Endothelial cell of hepatic sinusoid (primary cell): ENCODE measurements at regions not wholly inside any gene's neighbourhood (a gene's known extent, or its start where the extent isn't known, plus 50 kb on each side); places are given as distances from the start of the nearest gene placed in this dataset.
"Not testable (repeated sequence)": the region's sequence is repeated elsewhere in the genome, so short reads cannot be mapped to it uniquely, and the experiment has no call there.

Source experiments
- in situ Hi-C: cut with HindIII; loops from 2 replicates; pipeline ENCODE4 v1.10.0; 2017; ENCODE audit warnings: low sequenced_read_pairs

DNA sequence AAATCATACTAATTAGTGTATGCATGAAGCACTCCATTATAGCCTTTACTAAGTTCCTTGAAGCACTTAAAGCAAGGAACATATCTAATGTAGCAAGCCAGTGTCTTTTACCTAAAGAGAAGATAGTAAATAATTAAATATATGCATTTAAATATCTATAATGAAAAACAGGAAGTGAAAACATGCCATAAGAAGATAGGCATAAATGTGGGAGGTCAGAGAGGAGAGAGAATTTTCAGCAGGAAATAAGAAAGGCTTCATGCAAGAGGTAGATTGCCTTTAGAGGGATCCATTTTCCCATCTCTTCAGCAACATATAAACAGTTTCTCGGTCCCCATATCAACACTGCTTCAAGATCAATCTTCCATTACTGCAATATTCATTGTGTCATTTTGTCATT, 599.8 kb downstream of the FRK start:
- in situ Hi-C loops = no loop called here

DNA sequence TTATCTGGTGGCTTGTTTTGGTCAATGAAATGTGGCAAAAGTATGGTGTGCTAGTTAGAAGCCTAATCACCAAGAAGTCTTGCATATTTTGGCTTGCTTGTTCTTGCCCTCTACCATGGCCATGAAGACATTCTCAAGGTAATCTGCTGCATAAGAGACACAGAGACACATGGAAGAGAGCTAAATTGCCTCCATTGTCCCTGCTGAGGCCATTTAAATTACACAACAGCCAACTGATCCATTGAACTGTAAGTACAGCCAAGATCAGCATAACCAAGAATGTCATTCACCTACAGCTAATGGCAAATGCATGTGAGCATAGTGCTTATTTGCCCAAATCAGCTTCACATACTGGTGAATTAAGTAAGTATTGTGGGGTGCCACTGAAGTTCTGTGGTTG, 603.8 kb downstream of the FRK start:
- in situ Hi-C loops = no loop called here

DNA sequence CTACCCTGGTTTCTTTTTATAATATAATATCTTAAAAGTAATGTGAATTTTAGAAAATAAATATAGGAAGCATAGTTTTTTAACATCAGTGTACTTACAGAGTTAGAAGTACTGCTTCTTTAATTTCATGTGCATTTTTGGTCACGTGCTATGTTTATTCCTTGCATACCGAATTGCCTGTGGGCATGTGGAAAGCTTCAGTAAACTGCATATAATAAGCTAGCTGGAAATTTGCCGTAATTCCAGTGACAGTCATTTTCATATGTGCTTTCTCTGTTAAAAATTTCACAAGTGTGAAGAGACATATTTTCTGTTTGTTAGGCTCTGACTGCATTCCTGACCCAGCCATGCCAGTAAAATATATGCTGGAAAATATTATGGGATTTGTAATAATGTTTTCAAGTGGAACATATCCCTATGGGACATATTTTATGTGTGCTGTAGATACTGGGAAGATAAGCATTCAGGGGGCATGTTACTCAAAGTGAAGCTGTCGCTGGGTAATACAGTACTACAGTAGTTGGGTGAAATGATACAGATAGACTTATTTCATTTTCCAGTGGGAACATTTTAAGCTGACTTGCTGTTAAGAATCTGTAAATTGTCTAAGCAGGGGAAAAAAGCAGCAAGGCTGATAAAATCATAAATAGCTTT, 616.7 kb downstream of the FRK start:
- in situ Hi-C loops = no loop called here

DNA sequence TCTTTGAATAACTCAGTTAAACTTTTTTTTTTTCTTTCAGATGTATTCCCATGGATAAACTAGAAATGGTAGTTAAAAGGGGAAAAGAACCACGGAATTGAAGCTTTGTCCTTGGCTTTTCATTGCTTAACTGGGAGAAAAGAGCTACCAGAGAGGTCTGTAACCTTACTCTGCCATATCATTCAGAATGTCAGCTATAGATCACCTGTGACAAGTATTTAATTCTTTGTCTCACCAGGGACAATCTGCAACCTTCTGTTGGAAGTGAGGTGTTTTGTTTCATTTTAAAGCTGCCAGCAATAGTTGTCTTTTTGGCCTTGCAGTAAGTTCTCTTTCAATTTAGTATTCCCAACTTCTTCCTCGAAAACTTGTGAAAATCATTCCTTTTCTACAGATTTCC, 618.4 kb downstream of the FRK start:
- in situ Hi-C loops = no loop called here

DNA sequence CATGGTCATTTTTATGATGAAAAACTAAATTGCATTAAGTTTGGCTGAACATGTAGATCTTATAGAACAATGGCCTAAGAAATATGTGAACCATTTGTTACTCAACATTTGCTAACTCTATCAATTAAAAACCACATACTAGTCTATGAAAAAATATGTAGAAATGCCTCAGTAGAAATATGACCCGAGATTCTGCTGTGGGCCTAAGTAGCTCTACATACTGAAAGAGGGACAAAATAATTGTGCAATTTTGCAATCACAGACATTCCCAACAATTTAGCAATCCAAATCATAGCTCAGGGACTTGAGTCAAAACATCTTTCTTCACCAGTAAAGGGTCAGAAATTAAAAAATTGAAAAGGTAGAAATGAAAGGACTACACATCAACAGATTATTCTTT, 619.0 kb downstream of the FRK start:
- in situ Hi-C loops = no loop called here

DNA sequence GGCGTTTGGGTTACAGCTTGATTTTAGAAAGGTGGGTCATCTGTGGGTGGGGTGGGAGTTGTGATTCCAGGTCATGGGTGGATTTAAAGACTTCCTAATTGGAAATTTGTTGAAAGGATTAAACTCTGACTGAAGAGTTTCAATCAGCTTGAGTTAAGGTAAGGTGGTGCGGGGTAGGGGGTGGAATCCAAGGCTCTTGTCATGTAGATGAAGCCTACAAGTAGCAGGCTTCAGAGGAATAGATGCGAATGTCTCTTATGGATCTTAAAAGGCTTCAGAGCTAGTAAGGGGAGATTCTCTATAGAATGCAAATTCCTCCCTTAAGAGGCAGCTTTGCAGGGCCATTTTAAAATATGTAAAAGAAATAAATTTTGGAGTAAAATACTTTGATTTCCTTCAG, 645.3 kb downstream of the FRK start:
- in situ Hi-C loops = no loop called here

DNA sequence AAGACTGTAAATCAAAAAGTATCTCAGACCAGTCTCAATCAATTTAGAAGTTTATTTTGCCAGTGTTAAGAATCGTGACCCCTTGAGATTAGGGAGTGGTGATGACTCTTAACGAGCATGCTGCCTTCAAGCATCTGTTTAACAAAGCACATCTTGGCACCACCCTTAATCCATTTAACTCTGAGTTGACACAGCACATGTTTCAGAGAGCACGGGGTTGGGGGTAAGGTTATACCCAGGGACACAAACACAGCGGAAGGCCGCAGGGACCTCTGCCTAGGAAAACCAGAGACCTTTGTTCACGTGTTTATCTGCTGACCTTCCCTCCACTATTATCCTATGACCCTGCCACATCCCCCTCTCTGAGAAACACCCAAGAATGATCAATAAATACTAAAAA, 645.8 kb downstream of the FRK start:
- in situ Hi-C loops = not testable (repeated sequence)

DNA sequence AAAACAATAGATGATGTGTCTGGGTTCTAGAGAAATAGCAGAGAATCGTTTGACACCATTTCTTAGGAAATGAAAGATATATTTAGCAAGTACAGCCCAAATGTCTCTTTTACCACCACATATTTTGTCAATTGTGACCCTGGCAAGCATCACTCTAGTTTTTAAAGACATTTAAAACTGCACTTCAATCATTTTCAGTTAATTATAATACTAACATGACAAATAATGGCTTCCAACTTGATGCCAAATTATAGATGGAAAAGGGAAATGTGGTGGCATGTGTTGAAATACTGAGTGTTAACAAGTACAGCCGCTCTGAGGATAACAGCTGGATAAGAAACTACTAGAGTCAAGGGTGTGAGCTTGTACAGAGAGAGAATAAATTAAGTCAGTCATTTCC, 648.9 kb downstream of the FRK start:
- in situ Hi-C loops = no loop called here

DNA sequence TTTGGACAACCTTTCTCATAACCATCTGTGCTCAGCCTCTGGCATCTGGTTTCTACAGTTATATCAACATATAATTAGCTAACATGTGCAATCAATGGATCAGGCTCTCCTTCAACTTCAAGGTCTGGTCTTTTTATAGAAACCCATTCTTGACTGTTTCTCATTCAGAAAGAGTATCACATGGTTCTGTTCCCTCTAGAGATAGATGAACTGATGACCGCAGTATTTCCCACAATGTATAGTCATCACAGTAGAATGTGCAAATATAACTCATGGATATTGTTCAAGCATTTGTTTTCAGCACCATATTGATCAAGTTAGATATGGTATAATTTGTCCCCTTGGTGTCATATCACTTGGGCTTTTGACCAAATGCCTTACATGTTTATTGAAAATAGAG, 656.2 kb downstream of the FRK start:
- in situ Hi-C loops = no loop called here

DNA sequence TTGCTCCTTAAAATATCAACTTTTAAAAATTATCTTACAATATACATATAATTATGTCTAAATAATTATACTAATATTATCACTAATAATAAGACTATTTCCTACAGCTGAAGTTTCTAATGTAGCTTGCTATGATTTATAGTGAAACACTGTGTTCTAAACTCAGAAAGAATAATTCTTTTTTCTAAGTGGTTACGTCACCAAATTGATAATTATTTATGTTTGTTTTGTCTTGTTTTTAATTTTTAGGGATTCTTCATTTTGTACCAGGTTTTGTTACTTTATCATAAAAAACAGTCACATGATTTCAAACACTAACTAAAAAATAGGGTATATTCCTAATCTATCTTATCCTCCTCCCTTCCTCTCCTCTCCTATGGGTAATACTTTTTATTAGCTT, 662.1 kb downstream of the FRK start:
- in situ Hi-C loops = no loop called here

DNA sequence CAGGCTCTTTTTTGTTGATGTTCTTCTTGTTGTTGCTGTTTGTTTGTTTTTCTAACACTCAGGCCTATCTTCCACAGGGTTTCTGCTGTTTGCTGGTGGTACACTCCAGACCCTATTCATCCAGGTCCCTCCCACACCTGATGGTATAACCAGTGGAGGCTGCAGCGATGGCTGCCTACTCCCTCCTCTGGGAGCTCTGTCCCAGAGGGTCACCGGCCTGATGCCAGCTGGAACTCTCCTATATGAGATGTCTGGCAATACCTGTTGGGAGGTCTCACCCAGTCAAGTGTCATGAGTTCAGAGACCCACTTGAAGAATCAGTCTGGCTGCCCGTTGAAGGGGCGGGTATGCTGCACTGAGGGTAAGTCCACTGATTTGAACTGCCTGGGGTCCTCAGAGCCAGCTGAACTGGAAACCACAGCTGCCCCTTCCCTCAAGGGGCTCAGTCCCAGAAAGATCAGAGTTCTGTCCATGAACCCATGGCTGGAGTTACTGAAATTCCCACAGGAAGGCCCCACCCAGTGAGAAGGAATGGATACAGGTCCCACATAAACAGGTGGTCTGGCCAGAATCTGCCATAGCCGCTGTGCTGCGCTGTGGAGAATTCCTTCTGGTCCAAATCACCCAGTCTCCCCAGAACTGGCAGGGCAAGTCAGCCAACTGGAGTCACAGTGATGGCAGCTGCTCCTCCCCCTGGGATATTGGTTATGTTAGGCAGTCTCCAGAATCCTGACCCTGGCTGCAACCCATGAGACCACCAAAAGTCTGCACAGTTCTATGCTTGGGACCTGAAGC, 664.4 kb downstream of the FRK start:
- in situ Hi-C loops = no loop called here

DNA sequence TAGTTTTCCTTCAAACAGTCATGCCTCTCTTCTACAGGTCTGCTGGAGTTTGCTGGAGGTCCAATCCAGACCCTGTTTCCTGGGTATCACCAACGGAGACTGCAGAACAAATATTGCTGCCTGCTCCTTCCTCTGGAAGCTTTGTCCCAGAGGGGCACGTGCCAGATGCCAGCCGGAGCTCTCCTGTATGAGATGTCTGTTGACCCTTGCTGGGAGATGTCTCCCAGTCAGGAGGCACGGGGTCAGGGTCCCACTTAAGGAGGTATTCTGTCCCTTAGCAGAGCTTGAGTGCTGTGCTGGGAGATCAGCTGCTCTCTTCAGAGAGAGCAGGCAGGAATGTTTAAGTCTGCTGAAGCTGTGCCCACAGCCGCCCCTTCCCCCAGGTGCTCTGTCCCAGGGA, 666.9 kb downstream of the FRK start:
- in situ Hi-C loops = no loop called here

DNA sequence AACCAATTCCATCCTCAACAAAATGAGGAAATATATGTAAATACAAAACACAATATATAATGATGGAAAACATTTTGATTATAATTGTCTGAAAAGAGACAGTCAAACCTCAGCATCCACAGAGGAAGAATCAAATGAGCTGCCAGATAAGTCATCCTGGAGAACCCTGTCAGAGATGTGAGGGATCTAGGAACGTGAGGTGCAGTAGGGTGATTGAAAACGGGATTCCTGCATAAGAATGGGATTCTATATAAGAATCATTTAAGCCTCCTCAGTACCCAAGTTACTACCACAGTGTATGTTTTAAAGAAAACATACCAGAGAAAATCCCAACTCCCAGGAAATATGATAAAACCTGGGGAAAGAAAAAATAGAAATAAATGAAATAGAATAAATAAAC, 690.5 kb downstream of the FRK start:
- in situ Hi-C loops = no loop called here

DNA sequence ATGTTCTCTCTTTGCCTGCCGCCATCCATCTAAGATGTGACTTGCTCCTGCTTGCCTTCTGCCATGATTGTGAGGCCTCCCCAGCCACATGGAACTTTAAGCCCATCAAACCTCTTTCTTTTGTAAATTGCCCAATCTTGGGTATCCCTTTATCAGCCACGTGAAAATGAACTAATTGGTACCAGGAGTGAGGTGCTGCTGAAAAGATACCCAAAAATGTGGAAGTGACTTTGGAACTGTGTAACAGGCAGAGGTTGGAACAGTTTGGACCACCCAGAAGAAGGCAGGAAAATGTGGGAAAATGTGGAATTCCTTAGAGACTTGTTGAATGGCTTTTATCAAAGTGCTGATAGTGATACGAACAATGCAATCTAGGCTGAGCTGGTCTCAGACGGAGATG, 694.9 kb downstream of the FRK start:
- in situ Hi-C loops = no loop called here

DNA sequence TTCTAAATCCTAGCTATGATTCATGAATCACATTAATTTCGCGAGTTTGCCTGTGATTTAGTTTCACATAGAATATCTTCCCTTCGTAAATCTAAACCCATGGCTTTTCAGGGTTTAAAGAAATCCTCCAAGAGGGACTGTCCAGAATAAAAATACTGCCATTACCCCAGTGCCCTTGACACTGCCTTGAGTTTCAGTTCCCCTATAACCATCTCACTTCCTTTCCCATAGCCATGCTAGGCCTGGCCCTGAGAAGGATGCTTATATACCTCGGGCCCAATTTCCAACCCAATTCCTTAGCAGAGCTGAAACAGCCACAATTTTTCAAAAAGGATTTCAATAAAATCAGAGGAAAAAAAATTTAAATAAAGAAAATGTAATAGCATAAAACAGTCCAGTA, 697.3 kb downstream of the FRK start:
- in situ Hi-C loops = no loop called here

DNA sequence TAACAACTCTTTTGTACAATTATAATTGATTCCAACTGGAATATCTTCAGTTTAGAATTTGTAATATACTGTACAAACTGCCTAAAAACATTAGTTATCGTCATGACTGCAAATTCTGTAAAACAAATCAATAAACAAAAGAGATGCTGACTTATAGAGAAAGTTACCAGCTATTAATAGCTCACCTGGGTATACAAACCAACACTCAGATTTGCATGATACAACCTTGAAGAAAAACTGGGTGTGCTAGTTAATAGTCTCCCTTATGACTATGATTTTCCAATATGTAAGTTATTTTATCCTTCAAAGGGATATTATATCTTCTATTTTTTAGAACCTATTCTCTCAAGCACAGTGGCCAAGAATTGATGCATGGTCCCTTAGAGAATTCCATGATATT, 698.5 kb downstream of the FRK start:
- in situ Hi-C loops = no loop called here

DNA sequence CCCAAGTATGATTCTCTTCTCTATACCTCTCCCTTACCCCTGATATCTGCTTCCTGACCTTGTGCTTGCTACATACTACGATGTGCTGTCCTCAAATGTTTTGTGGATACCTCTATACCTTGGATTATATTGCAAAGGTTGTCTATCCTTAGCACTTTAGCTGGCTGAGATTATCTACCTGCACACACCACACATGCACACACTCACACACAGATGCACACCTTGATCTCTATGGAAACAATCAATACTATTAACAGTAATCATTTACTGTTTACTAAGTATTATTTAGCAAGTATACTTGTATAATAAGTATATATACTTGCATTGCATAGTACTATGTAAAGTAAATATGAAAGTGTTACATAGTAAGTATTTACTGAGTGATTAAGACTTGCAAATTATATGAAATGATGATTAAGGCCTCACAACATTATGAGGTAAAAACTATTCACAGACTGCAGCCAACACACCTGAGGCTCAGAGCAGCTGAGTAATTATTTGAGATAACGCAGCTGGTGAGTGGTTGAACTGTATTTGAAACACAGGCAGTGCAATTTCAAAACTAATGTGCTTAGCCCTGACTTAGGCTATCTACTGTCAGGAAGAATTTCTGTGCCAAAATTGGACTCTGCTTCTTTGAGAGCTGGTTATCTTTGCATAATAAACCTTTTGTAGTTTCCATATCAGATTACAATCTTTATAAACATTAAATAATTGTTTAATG, 699.9 kb downstream of the FRK start:
- in situ Hi-C loops = no loop called here

DNA sequence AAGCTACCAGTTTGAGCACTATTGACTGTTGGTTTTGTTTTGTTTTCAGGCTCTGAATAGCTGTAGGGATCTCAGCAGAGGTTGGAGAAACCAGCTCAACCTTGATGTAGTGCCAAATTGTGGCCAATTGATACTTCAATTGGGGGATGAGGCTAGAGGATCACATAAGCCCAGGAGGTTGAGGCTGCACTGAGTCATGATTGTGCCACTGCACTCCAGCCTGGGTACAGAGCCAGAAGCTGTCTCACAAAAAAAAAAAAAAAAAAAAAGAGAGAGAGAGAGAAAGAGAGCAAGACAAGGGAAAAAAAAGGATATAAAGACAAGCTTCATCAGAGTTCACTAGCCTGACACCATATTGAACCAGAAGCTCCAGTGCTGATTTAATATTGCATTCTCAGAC, 702.1 kb downstream of the FRK start:
- in situ Hi-C loops = no loop called here

DNA sequence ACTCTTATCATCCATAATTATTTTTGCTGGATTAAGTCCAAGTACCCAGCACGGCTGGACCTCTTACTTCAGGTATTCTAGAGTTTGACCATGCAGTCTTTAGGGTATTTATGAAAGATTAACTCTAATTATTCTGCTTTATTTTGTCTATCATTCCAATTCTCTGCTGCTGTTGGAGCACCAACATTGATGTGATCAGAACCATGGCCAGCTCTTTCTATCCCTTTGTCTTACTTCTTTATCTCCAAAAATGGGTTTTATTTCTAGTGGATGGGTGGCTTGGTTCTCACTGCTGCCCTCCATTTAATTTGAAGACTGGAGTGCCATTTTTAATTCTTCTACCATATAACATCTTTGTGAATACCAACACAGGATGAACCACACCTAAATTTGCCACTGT, 704.3 kb downstream of the FRK start:
- in situ Hi-C loops = no loop called here

DNA sequence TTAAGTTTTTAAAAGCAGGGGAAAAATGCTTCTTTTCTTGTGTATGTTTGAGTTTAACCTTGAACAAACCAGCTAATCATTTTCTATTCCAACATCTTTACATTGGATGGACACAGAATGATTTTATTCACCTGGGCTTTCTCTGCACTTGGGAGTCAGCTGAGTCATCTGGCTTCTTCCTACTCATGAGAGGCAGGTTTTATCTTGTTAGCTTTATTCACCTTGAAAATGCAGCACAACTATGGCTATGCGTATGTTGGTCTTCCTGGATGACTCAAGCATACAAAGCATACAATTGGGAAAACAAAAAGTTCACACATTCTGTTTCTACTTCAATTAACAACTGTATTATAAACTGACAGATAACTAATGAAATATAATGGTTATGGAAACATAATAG, 737.7 kb downstream of the FRK start:
- in situ Hi-C loops = no loop called here

DNA sequence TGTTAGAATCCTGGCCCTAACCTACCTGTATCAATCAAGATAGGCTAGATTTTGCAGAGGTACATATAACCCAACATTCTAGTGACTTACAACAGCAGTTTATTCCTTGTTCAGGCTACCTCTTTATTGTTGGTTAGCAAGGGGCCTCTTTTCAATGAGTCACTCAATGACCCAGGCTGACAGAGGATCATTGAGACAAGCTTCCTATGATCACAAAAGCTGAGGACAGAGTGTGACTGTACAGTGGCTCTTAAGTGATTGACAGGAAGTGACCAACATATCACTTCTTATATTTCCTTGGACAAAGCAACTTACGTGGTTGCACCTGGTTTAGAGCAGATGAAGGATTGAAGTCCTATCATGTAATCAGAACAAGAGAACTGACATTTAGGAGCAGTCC, 740.9 kb downstream of the FRK start:
- in situ Hi-C loops = no loop called here

DNA sequence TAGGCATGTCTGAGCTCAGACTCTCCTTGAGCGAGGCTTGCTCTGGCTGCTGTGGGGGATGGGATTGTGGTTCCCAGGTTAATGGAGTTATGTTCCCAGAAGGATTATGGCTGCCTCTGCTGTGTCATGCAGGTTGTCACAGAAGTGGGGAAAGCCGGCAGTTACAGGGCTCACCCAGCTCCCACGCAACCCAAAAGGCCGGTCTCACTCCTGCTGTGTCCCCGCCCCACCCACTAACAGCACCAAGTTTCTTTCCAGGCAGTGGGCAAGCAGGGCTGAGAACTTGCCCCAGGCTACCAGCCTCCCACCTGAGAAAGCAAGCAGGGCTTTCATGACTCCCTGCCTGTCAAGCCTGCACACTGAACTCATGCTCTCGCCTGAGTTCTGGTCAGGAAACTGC, 750.5 kb downstream of the FRK start:
- in situ Hi-C loops = no loop called here
